Head of caudate nucleus (tissue), 42 donors: ENCODE measurements at regions not wholly inside any gene's neighbourhood (a gene's known extent, or its start where the extent isn't known, plus 50 kb on each side); places are given as distances from the start of the nearest gene placed in this dataset.

Source experiments
- DNase-seq, 42 donors: peaks; one replicate each; pipeline versions ENCODE4 v3.0.0 to v3.0.0-alpha.2; 2020 to 2021; ENCODE audit warnings: mixed read lengths in 7 of 42
- intact Hi-C: fragments of 100-400 bp; cut with DNase I; formaldehyde crosslinking; loops from one replicate; pipeline ENCODE4 v1.15.0; 2022

GRCh38 chr12:34526946-34527345, 504.6 kb downstream of the ALG10 start:
- intact Hi-C loops: no loop called here
- DNase-seq: no peak

GRCh38 chr12:34547276-34547675, 525.0 kb downstream of the ALG10 start:
- intact Hi-C loops: no loop called here
- no peak for DNase-seq

GRCh38 chr12:34591966-34592365, 569.7 kb downstream of the ALG10 start:
- intact Hi-C loops: no loop called here
- no peak for DNase-seq

- DNase-seq: peak in 1 of 42 donors; percentile 9
- intact Hi-C loops: no loop called here
These were observed 573.7 kb downstream of the ALG10 start for GRCh38 chr12:34595749-34596733.

- intact Hi-C loops: no loop called here
- peak in 2 of 42 donors; percentile 7 to 13 for DNase-seq
These were observed 575.5 kb downstream of the ALG10 start for GRCh38 chr12:34597548-34598351.

GRCh38 chr12:34598352-34598827, 576.1 kb downstream of the ALG10 start:
- intact Hi-C loops: no loop called here
- DNase-seq: peak in 1 of 42 donors; percentile 16

- intact Hi-C loops: no loop called here
- DNase-seq: peak in 1 of 42 donors; percentile 20
These were observed 576.7 kb downstream of the ALG10 start for GRCh38 chr12:34598851-34599529.

GRCh38 chr12:34599530-34600513, 577.5 kb downstream of the ALG10 start:
- intact Hi-C loops: no loop called here

GRCh38 chr12:34600592-34601462, 578.5 kb downstream of the ALG10 start:
- intact Hi-C loops: no loop called here
- peak in 3 of 42 donors; percentile 9 to 11 (median 10) for DNase-seq

More at GRCh38 chr12:34599530-34600513, 577.5 kb downstream of the ALG10 start:
- DNase-seq: peak in 2 of 42 donors; percentile 4 to 15

GRCh38 chr12:34601689-34602088, 579.4 kb downstream of the ALG10 start:
- intact Hi-C loops: no loop called here
- DNase-seq: peak in 2 of 42 donors; percentile 4 to 8

- intact Hi-C loops: no loop called here
- no peak for DNase-seq
These were observed 580.1 kb downstream of the ALG10 start for GRCh38 chr12:34602213-34602940.

- DNase-seq: no peak
- intact Hi-C loops: no loop called here
These were observed 581.2 kb downstream of the ALG10 start for GRCh38 chr12:34603382-34604035.

GRCh38 chr12:34604227-34604626, 581.9 kb downstream of the ALG10 start:
- no peak for DNase-seq

GRCh38 chr12:34604631-34605509, 582.6 kb downstream of the ALG10 start:
- DNase-seq: no peak
- intact Hi-C loops: no loop called here

More at GRCh38 chr12:34604227-34604626, 581.9 kb downstream of the ALG10 start:
- intact Hi-C loops: no loop called here

GRCh38 chr12:34605510-34605887, 583.2 kb downstream of the ALG10 start:
- intact Hi-C loops: no loop called here
- peak in 1 of 42 donors; percentile 15 for DNase-seq
